ENCODE measurements at regions not wholly inside any gene's neighbourhood (a gene's known extent, or its start where the extent isn't known, plus 50 kb on each side); places are given as distances from the start of the nearest gene placed in this dataset.

- Histone ChIP-seq H4K8ac (ENCODE audit: extremely low read depth, insufficient read depth, low read length) (no peak overlapping the region), H3K56ac (replicated peaks; ENCODE audit: insufficient read length, low read depth, low read length) (no peak overlapping the region), H4K5ac (ENCODE audit: insufficient read length, low read depth, low read length) (no peak overlapping the region), H3K4me1 (replicated peaks in 1 of 4; ENCODE audit: control insufficient read depth in 3 of 4, insufficient read depth in 4 of 4, low read length in 3 of 4) (peaks cover 0 to 3% (median 1%) of the 10 kb centered on the region in 4 experiments; a peak in 3 of 7 replicates), H3K9me3 (ENCODE audit: insufficient read depth in 2 of 2, low read depth in 1 of 2, low read length in 1 of 2) (no peaks in the 10 kb centered on the region), H3K27me3 (replicated peaks in 1 of 4; ENCODE audit: control insufficient read depth in 3 of 4, extremely low read depth in 1 of 4, insufficient read depth in 3 of 4, low read length in 3 of 4) (no peaks in the 10 kb centered on the region; a peak in 1 of 7 replicates), H4K20me1 (replicated peaks in 1 of 2; ENCODE audit: control insufficient read depth in 1 of 2, insufficient read depth in 2 of 2, low read length in 2 of 2) (no peaks in the 10 kb centered on the region), H2AK5ac (ENCODE audit: low read depth, low read length) (no peak overlapping the region), H3K79me1 (ENCODE audit: low read depth, low read length) (no peaks in the 10 kb centered on the region), H3K4me2 (ENCODE audit: insufficient read depth in 1 of 2, low read depth in 2 of 2, low read length in 2 of 2) (no peak overlapping the region), H3K23ac (ENCODE audit: insufficient read length) (no peak overlapping the region), H2BK120ac (replicated peaks; ENCODE audit: low read depth, low read length) (no peak overlapping the region), H3K23me2 (ENCODE audit: low read depth, low read length) (no peaks in the 10 kb centered on the region), H2BK20ac (ENCODE audit: low read length) (no peak overlapping the region), H3K9ac (replicated peaks in 1 of 4; ENCODE audit: extremely low read depth in 1 of 4, low read depth in 3 of 4, low read length in 3 of 4) (no peak overlapping the region), H3K27ac (ENCODE audit: low read depth, low read length) (no peak overlapping the region), H3K14ac (ENCODE audit: insufficient read length) (no peak overlapping the region), H2BK5ac (ENCODE audit: low read depth, low read length) (no peak overlapping the region), H2BK15ac (ENCODE audit: low read length) (no peak overlapping the region), H4K91ac (replicated peaks; ENCODE audit: insufficient read length, low read length) (no peak overlapping the region), H3K18ac (ENCODE audit: extremely low read depth, low read length) (no peak overlapping the region), H2AFZ (ENCODE audit: low read length) (no peak overlapping the region), H3K79me2 (ENCODE audit: control insufficient read depth in 1 of 2, insufficient read depth in 2 of 2, low read length in 2 of 2) (no peaks in the 10 kb centered on the region; a peak in 1 of 4 replicates), H2BK12ac (ENCODE audit: low read depth, low read length) (no peak overlapping the region), H3K36me3 (ENCODE audit: control insufficient read depth in 2 of 4, insufficient read depth in 4 of 4, low read length in 3 of 4) (no peaks in the 10 kb centered on the region), H3K4me3 (ENCODE audit: extremely low read depth in 1 of 4, insufficient read depth in 2 of 4, low read depth in 3 of 4, low read length in 4 of 4) (no peak overlapping the region), H3K4ac (replicated peaks; ENCODE audit: insufficient read length, low read depth, low read length) (no peak overlapping the region)
- FAIRE-seq = no peak
- ChIA-PET CTCF (ENCODE audit: partially characterized antibody) (interaction anchor here (0.9 to 3.8 kb wide), 5 partner anchors 11 to 147 kb away, joined by 4 to 13 read pairs (median 4); no protein-coding TSS in a partner anchor), POLR2A (ENCODE audit: partially characterized antibody) (no interaction called here)
- DNase-seq (ENCODE audit: low read depth in 1 of 2, low spot score in 2 of 2) = no peak
- WGBS, 2 experiments (ENCODE audit: extremely low coverage in 1 of 2, insufficient coverage in 1 of 2, insufficient read length in 1 of 2, insufficient replicate concordance in 2 of 2, low coverage in 1 of 2, low lambda C conversion rate in 2 of 2, missing lambda C conversion rate in 1 of 2) = 94% methylated on average over 6 of the region's 6 CpGs; no CpG with 5 or more reads in 1 of the 2 experiments
- TF ChIP-seq ASH2L (IDR thresholded peaks at IDR 0.05; ENCODE audit: low read length) = no peak
- TF ChIP-seq EP300 (IDR thresholded peaks at IDR 0.05; ENCODE audit: borderline replicate concordance in 1 of 2, low read depth in 2 of 2, low read length in 2 of 2) = no peak
- TF ChIP-seq CBX8 (IDR thresholded peaks at IDR 0.05; ENCODE audit: borderline replicate concordance, low read depth, low read length) = no peak
- no peak for TF ChIP-seq YY1 (IDR thresholded peaks at IDR 0.05; ENCODE audit: low read depth, low read length)
- TF ChIP-seq SIRT6 (IDR thresholded peaks at IDR 0.05; ENCODE audit: low read length) = no peak
Observed at GRCh38 chr14:22506378-22506710, 82.7 kb downstream of the DAD1 start.
